ENCODE measurements at regions not wholly inside any gene's neighbourhood (a gene's known extent, or its start where the extent isn't known, plus 50 kb on each side); places are given as distances from the start of the nearest gene placed in this dataset.

GRCh38 chr1:208748387-208749165 lies 504.4 kb upstream of the PLXNA2 start:
- peak in 1 of 4 donors; percentile 34 for DNase-seq (ENCODE audit: low read depth in 4 of 4, low spot score in 2 of 4)

GRCh38 chr1:208756339-208756981 lies 512.3 kb upstream of the PLXNA2 start:
- no peak for DNase-seq (ENCODE audit: low read depth in 4 of 4, low spot score in 2 of 4)

- DNase-seq (ENCODE audit: low read depth in 4 of 4, low spot score in 2 of 4): no peak
These were observed 513.7 kb upstream of the PLXNA2 start for GRCh38 chr1:208757846-208758245.

- no peak for DNase-seq (ENCODE audit: low read depth in 4 of 4, low spot score in 2 of 4)
These were observed 515.1 kb upstream of the PLXNA2 start for GRCh38 chr1:208759255-208759654.

- DNase-seq (ENCODE audit: low read depth in 4 of 4, low spot score in 2 of 4): no peak
These were observed 519.8 kb upstream of the PLXNA2 start for GRCh38 chr1:208763971-208764370.

GRCh38 chr1:208766832-208767231 lies 522.6 kb upstream of the PLXNA2 start:
- no peak for DNase-seq (ENCODE audit: low read depth in 4 of 4, low spot score in 2 of 4)

- DNase-seq (ENCODE audit: low read depth in 4 of 4, low spot score in 2 of 4): no peak
These were observed 523.6 kb upstream of the PLXNA2 start for GRCh38 chr1:208767816-208768215.

GRCh38 chr1:208772891-208773290 lies 528.7 kb upstream of the PLXNA2 start:
- no peak for DNase-seq (ENCODE audit: low read depth in 4 of 4, low spot score in 2 of 4)

GRCh38 chr1:208775841-208776240 lies 531.7 kb upstream of the PLXNA2 start:
- no peak for DNase-seq (ENCODE audit: low read depth in 4 of 4, low spot score in 2 of 4)

GRCh38 chr1:208778417-208778816 lies 534.2 kb upstream of the PLXNA2 start:
- no peak for DNase-seq (ENCODE audit: low read depth in 4 of 4, low spot score in 2 of 4)

GRCh38 chr1:208781391-208782045 lies 537.3 kb upstream of the PLXNA2 start:
- DNase-seq (ENCODE audit: low read depth in 4 of 4, low spot score in 2 of 4): no peak

GRCh38 chr1:208782186-208782585 lies 538.0 kb upstream of the PLXNA2 start:
- DNase-seq (ENCODE audit: low read depth in 4 of 4, low spot score in 2 of 4): no peak

- no peak for DNase-seq (ENCODE audit: low read depth in 4 of 4, low spot score in 2 of 4)
These were observed 541.4 kb upstream of the PLXNA2 start for GRCh38 chr1:208785629-208786028.

- no peak for DNase-seq (ENCODE audit: low read depth in 4 of 4, low spot score in 2 of 4)
These were observed 543.0 kb upstream of the PLXNA2 start for GRCh38 chr1:208787219-208787618.

GRCh38 chr1:208788013-208788540 lies 543.9 kb upstream of the PLXNA2 start:
- DNase-seq (ENCODE audit: low read depth in 4 of 4, low spot score in 2 of 4): no peak

- DNase-seq (ENCODE audit: low read depth in 4 of 4, low spot score in 2 of 4): no peak
These were observed 547.3 kb upstream of the PLXNA2 start for GRCh38 chr1:208791456-208791855.

- DNase-seq (ENCODE audit: low read depth in 4 of 4, low spot score in 2 of 4): no peak
These were observed 549.7 kb upstream of the PLXNA2 start for GRCh38 chr1:208793861-208794345.

GRCh38 chr1:208799186-208799585 lies 555.0 kb upstream of the PLXNA2 start:
- no peak for DNase-seq (ENCODE audit: low read depth in 4 of 4, low spot score in 2 of 4)

- peak in 1 of 4 donors; percentile 13 for DNase-seq (ENCODE audit: low read depth in 4 of 4, low spot score in 2 of 4)
These were observed 559.0 kb upstream of the PLXNA2 start for GRCh38 chr1:208803011-208803811.

GRCh38 chr1:208807446-208808127 lies 563.4 kb upstream of the PLXNA2 start:
- no peak for DNase-seq (ENCODE audit: low read depth in 4 of 4, low spot score in 2 of 4)

Measured in left renal cortex interstitium (tissue), 4 donors.